M059J (cell line): ENCODE measurements at regions not wholly inside any gene's neighbourhood (a gene's known extent, or its start where the extent isn't known, plus 50 kb on each side); places are given as distances from the start of the nearest gene placed in this dataset.
A peak's percentile ranks its signal among the peaks of the same experiment; 100 is the strongest.

Source experiments
- DNase-seq: peaks from one replicate; pipeline ENCODE4 v3.0.0-alpha.2; 2012; ENCODE audit warnings: low read depth

DNA sequence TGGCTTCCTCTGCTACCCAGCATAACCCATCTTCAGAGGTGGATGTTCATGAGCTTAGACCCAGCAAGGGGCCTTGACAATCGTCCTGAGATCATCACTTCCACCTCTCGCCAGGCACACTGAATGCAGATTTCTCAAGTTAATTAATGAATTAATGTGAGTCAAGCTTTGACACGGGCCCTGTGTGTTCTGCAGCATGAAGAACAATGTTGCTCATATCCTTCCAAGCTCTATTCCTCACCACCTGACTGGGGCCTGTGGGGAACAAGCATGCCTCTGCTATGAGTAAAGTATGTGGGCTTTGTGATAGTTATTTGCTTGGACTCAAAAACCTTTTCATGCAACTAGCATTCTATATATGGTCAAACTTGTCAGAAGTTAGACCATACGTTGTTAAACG lies 122.0 kb downstream of the SEC16B start:
- peak; percentile 49 for DNase-seq

DNA sequence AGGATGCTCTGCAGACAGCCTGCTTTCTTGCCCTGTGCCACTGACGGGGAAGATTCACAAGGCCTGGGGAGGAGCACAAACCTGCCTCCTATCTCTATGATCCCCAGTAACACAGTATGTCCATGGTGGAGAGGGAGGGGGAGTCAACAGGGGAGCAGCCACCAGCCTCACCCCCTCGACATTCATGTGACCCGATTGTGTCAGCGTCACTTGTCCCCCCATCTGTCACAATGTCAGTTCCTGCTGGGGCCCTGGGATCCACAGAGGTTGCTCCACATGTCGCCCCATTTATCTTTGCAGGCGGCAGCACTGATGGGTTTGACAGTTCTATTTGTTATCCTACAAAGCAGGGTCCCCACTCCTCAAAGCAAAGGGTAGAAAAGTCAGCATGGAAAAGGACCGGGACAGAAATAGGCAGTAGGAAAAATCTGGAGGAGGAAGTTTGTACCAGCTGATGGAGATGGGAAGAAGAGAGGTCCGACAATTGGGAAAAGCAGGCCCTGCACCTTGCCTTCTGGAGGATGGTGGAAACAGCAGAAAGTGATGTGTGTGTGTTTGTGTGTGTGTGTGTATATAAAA lies 130.9 kb downstream of the SEC16B start:
- no peak for DNase-seq

DNA sequence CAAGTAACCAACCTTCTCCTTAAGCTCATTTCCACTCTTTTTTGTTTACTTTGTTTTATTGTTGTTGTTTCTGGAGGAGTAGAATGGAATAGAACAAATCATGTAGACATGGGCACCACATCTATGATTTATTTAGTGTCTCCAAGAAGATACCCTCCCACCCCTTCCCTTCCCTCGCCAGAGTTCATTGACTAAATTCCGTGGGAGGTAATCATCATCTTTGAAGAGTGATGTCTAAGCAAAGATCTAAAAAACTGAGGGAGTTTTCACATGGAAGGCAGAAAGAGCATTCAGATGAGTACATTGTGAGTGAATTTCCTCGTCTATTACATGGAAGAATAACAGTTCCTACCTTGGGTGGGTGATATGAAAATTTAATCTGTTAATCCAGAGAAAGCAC lies 136.2 kb downstream of the SEC16B start:
- no peak for DNase-seq

DNA sequence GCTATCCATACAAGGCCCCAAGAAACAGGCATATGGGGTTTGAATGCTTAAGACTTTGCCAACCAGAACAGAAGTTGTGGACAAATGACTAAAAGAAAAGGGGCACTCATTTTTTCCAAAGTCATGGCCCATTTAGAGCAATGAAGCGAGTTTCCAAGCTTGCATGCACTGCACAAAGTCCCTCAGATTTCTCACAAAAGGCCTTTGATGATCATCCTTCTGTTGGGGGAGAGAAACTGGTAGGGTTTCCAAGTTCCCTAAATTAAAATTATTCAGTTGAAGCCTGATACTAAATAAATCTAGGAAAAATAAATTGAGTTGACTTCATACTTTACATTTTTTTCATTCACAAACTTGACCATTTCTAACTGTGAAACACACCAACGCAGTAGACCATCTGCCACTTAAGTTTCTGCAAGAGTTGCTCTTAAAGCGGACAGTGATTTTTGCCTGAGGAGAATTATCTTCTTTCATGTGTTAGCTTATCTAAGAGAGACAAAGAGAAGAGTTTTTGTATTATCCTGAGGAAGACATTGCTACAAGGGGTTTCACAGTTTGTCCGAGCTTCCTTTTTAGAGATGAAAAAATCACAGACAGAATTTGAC lies 139.2 kb downstream of the SEC16B start:
- DNase-seq = no peak

DNA sequence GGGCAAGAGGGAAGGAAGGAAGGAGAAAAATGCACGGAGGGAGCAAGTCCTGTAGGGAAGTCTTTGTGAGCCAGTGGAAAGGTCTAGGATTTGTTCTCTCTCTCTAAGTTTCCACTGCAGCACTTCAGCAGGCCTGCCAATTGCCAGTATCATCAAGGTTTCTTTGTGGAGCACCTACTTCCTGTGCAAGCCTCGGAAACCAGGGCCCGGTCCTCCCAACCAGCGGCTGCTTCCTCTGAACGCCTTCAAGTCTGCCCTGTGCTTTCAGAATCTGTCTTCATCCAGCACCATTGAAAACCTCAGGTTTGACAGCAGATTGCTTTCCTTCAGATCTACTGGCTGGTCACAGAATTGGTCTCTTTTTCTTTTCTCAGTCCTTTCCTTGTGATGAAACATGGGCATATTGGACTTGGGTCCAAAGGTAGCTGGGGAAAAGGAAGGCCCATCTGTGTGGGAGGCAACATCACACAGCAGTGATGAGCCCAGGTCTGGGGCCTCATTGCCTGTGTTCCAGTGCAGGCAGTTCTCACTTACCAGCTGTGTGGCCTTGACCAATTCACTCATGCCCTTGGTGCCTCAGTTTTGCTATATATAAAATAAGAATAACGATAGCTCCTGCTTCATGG lies 144.5 kb downstream of the SEC16B start:
- DNase-seq = no peak

DNA sequence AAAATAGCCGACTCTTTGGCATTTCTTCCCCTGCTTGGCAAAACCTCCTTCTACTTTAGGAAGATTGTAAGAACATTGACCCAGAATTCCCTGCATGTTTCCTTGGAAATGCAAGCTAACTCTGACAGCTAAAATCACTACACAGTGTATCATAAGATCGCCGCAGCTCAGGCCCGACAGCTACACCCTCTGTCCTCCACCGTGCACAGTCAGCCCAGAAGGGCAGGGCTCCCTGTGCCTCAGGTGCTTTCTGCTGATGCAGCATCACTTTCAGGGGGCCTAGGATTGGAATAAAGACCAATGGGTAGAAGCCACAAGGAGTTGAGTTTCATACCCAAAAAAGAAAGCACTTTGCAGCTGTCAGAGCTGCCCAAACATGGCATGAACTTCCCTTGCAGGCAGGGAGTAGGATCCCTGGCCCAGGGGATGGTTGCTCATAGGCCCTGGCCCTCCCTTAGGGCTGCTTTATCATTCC lies 145.3 kb downstream of the SEC16B start:
- DNase-seq = no peak

DNA sequence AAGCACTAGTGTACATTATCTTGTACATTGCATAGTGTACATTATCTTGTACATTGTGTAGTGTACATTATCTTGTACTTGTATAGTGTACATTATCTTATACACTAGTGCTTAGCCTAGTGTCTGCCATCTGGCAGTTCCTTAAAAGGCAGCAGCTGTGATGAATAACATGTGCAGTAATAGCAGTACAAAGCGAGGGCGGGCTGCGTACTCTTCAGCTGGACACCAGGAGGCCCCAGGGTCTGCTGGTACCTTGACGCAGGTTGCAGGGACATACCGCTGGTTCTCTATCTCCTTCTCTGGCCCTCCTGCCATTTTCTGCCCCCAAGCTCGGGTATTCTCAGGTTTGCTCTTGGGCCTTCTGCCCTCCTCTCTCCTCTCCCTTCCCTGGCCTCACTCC lies 149.6 kb downstream of the SEC16B start:
- DNase-seq = no peak

DNA sequence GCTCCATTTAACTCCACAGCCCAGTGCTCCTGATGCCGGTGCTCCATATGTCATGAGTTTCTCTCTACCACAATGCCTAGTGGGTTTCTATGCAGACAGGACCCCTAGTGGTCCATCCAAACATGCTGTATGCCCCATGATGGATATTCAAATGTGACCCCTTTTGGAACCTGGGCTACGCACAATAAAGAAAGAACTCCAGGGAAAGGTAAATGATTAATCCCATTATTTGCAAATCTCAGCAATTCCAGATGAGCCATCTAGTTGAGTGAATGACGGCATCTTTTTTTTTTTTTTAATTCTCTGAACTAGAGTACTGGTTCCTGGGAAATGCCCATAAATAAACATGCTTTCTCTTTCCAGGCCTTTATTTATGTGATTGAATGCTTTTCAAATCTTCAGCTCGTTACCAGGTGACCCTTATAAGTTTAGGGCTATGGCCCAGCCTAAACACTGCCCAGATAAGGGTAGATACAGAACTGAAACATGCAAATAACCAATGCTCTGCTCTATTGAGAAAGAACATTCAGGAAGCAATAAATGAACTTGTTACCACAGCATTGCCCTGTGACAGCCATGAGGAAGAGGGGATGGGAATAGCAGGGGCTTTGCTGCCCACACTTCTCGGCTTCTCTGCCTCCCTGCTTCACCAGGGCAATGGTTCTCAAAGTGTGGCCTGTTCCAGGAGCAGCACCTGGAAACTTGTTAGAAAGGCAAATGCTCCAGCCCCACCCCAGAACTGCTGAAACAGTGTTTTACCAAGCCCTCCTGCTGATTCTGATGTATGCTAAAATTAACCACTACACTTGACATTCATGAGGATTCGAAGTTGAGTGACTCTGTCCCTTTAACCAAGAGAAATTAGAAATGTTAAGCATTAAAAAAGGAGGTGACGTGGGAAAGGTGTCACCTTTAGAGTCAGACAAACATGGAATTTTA lies 151.7 kb downstream of the SEC16B start:
- DNase-seq = no peak

DNA sequence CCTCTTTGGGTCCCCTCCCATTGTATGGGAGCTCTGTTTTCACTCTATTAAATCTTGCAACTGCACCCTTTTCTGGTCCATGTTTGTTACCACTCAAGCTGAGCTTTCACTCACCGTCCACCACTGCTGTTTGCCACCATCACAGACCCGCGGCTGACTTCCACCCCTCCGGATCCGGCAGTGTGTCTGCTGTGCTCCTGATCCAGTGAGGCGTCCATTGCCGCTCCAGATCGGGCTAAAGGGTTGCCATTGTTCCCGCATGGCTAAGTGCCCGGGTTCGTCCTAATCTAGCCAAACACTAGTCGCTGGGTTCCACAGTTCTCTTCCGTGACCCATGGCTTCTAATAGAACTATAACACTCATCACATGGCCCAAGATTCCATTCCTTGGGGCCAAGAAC lies 157.2 kb downstream of the SEC16B start:
- DNase-seq = no peak

DNA sequence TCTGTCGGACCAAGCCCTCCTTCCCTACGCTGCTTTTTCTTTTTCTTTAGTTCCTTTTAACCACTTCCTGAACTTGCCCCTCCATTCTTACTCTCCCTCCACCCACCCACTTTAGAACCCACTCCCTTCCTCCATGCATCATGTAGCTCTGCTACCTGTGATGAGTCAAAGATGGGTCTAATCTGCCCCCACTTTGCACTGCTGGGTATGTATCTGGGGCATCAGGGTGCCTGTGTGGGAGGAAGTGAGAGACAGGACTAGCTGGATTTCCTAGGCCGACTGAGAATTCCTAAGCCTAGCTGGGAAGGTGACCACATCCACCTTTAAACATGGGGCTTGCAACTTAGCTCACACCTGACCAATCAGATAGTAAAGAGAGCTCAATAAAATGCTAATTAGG lies 157.7 kb downstream of the SEC16B start:
- no peak for DNase-seq

DNA sequence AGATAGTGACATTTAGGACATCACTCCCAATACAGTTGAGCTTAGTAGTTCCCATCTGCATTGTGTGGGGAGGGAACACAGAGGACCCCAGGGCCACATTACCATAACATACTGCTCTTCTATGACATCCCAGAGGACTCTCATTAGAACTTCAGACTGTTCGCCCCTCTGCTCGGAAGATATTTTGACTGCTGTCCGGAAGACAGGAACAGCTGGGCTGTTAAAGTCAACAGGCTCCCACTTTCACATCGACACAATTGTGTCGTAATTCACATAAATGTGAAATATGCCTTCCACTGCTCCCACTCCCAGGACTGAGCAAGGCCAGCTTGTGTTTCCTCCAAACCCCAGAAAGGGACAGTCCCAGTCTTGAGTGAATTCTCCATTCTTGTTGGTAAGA lies 158.4 kb downstream of the SEC16B start:
- DNase-seq = no peak

DNA sequence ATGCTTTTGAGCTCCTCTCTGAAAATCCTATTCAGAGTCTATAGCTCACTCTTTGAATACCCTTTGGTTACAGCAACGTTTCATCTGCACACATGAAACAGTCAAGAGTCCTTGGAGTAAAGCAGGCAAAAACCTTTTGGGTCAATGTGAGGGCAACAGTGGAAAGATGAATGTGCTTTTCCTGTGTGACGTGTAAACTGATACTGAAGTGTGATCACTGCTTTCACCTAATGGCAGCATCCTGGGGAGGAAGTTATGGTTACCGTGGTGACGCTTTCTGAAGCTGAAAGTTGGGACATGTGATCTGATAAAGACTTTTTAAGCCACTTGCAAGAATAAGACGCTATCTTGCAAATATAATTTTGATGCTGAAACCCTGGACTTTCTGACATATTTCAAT lies 160.0 kb downstream of the SEC16B start:
- no peak for DNase-seq

DNA sequence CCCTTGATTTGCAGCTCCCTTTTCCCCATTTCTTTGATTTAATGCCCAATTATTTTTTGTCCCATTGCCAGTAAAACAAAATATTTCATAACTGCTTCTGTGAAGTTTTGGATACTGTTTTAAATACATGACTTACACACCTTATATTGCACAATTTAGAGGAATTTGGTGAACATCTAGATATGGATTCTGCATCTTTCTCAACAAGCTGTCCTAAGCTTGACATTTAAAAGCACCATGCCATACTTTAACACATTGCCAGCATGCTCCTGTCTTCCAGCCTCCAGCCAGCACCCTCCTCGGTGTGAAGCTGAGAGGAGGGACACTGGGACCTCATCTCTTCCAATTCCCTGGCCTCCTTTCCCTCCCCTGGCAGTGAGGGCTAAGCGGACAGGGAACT lies 167.6 kb downstream of the SEC16B start:
- no peak for DNase-seq

DNA sequence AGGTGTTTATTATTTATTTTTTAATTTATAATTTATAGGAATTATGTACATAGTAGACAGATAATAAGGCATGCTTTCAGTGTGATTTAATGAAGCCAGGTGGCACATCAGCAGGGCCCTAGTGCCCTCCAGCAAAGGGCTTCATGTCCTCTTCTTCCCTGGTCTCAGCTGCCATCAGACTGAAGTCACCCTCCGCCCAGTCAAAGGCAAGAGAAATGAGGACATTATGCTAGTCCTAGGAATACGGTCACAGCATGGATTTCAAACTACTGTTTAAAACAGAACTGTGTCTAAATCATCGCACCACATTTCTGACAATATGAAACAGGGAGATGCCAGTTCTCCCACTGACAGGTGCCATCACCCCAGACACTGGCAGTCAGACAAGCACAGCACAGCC lies 168.1 kb downstream of the SEC16B start:
- DNase-seq = no peak

DNA sequence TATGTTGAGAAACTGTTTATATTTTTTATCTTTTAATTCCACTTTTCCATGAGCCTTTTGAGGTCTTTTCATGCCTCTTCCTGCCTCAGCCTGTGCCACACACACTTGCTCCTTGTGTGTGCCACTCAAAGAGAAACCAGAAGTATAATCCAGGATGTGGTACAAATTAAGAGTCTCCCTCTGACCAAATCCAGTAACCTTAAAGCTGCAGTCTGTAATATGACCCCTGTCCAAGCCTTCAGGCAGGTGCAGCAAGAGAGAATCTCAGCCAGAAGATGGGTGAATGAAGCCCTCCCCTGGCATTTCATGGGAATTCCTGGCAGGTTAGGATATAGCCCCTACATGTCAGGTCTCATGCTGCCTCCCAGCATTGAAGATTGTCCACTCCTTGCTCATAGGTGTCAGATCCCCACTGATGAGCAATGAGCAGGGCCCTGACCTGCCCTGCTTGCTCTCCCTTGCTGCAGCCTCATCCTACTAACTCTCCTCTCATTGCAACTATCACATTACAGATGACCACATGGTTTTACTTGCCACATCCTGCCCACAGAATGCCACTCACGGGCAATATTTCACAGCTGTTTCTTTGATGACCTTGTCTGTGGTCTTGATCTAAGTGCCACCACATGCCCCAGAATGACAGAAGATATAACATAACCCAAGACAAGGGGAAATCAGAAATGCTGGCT lies 169.3 kb downstream of the SEC16B start:
- DNase-seq = peak; percentile 36

DNA sequence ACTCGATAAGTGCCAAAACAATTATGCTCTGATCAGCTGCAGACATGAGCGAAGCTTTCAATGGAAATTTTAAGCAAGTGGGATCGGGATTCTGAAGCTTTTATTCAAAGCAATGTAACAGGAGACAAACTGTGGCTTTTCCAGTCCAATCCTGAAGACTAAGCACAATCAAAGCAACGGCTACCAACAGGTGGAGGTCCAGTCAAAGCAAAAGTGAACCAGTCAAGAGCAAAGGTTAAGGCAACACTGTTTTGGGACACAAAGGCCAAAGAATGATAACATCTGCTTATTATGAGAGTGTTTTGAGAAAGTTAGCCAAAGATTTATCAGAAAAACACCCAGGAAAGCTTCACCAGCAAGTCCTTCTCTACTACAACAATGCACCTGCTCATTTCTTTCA lies 170.1 kb downstream of the SEC16B start:
- no peak for DNase-seq

DNA sequence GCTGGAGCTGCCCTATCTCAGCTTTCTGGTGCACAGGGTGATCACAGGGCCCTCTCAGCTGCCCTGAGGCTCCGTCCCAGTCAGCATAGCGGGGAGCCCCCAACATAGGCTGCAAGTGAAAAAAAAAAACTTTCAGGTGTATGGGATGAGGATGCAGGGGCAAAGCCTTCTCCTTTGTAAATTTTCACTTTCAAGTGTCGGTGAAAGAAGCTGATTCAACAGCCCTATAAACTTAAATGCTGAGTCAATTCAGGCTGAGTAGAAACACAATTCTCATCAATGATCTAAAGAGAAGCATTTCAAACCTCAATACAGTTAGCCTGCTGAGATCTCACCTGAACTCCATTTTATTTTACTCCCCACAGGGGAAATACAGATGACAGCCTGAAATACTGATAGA lies 171.2 kb downstream of the SEC16B start:
- DNase-seq = no peak

DNA sequence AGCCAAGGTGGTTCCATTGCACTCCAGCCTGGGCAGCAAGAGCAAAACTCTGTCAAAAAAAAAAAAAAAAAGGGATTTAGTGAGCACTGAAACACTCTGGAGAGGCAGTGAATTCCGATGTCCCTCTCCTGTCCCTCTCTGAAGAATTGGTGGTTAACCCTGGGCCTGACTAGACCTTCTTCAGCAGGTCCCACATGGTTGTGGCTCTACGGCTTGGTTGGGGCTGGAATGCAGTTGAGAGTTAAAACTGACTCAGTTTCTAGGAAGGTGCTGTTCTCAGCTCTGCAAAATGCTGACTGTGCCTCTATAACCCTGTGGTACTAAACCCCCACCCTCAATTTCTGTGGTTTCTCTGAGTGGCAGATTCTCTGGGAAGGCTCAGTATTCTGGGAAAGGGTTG lies 173.3 kb downstream of the SEC16B start:
- no peak for DNase-seq

DNA sequence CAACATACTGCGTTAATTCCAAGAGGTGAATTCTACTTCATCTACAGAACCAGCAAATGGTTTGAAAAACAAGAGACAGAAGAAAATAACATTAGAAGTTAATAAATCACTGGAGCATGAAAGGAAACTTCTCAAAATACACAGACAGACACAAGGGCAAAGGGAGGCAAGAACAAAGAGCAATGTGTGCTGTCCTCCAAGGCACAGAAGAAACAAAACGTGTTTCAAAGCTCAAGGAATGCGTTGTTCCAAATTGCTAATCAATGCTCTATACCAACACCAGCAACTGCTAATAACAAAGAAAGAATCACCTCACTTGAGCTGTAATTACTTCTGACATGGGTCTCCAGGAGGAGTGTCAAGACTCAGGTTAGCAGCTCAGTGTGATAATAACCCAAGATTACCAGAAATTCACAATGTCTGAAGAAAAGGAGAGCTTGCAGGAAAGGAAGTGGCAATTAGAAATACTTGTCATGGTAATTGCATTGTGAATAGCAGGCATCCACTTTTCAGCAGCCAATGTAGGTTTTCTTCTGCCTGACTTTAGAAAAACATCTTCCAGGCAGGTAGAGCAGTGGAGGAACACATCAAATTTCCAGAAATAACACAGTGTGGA lies 175.4 kb downstream of the SEC16B start:
- no peak for DNase-seq

DNA sequence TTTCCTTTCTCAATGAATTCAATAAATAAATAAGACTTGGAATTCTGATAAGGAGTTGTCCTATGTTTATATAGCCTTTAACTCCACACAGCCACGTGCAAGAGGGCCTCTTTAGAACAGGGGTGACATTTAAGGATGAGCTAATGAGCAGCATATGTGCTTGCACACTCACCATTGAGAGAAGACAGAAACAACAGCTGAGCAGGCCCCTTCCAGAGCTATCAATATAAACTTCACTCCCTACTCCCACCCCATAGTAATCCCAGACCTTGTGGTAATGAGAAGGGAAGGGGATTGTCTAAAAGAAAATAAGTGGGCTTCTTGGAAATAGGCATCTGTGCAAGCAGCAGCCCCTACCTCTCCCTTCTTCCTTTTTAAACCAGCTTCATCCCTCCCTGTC lies 176.0 kb downstream of the SEC16B start:
- DNase-seq = no peak

DNA sequence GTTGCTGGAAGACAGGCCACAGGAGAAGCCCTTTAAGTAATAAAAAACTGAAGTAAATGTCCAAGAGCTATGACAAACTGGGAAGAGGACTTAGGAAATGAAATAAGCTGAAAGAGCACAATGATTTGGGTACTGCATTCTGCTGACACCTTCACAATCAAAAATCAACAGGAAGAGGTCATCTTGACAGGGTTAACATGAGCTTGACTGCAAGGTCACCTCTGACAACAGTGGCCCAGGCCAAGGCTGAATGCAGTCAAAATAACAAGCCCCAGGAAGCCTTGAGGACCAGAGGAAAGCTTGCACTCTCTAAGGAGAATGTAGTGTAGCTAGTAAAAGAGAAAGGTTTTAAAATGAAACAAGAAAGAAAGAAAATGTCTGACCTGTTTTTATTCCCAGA lies 179.3 kb downstream of the SEC16B start:
- DNase-seq = no peak

DNA sequence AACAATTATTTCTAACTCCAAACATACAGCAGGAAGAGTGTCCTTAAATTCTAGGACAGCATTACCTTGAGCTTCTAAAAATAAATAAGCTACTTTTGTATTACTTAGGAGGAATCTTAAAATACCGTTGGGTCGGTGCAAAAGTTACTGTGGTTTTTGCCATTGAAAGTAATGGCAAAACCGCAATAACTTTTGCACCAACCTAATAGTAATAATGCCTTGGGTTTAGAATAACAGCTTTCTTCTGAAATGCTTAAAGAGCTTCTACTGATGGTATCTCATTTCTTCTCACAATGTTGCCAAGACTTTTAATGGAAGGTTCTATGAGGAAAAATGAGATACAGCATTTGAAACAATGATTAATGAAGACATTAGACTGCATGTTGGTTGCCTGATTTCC lies 179.9 kb downstream of the SEC16B start:
- no peak for DNase-seq
